ENCODE measurements at regions not wholly inside any gene's neighbourhood (a gene's known extent, or its start where the extent isn't known, plus 50 kb on each side); places are given as distances from the start of the nearest gene placed in this dataset.
"Not testable (repeated sequence)": the region's sequence is repeated elsewhere in the genome, so short reads cannot be mapped to it uniquely, and the experiment has no call there.

GRCh38 chr2:239558661-239559060 is 157.8 kb upstream of the HDAC4 start:
- DNase-seq = no peak

GRCh38 chr2:239557516-239557915 is 156.7 kb upstream of the HDAC4 start:
- DNase-seq = no peak

GRCh38 chr2:239555571-239555905 is 154.7 kb upstream of the HDAC4 start:
- DNase-seq = no peak

- DNase-seq = no peak
Measured at GRCh38 chr2:239554766-239555570, 154.1 kb upstream of the HDAC4 start.

- DNase-seq = no peak
Measured at GRCh38 chr2:239553376-239554000, 152.7 kb upstream of the HDAC4 start.

GRCh38 chr2:239552213-239552926 is 151.6 kb upstream of the HDAC4 start:
- DNase-seq = no peak

- no peak for DNase-seq
Measured at GRCh38 chr2:239551206-239551605, 150.4 kb upstream of the HDAC4 start.

GRCh38 chr2:239550357-239550756 is 149.5 kb upstream of the HDAC4 start:
- DNase-seq = no peak

GRCh38 chr2:239549711-239550255 is 149.0 kb upstream of the HDAC4 start:
- no peak for DNase-seq

- DNase-seq = no peak
Measured at GRCh38 chr2:239548965-239549595, 148.3 kb upstream of the HDAC4 start.

- DNase-seq = no peak
Measured at GRCh38 chr2:239548451-239548871, 147.6 kb upstream of the HDAC4 start.

GRCh38 chr2:239547140-239547539 is 146.3 kb upstream of the HDAC4 start:
- DNase-seq = not testable (repeated sequence)

- no peak for DNase-seq
Measured at GRCh38 chr2:239546541-239546940, 145.7 kb upstream of the HDAC4 start.

GRCh38 chr2:239545741-239546392 is 145.0 kb upstream of the HDAC4 start:
- no peak for DNase-seq

- DNase-seq = no peak
Measured at GRCh38 chr2:239544918-239545465, 144.2 kb upstream of the HDAC4 start.

GRCh38 chr2:239544143-239544917 is 143.5 kb upstream of the HDAC4 start:
- no peak for DNase-seq

GRCh38 chr2:239543702-239544101 is 142.9 kb upstream of the HDAC4 start:
- DNase-seq = no peak

GRCh38 chr2:239540174-239540573 is 139.4 kb upstream of the HDAC4 start:
- DNase-seq = no peak

GRCh38 chr2:239539776-239540100 is 138.9 kb upstream of the HDAC4 start:
- DNase-seq = no peak

GRCh38 chr2:239539083-239539775 is 138.4 kb upstream of the HDAC4 start:
- DNase-seq = no peak

Data from NCI-H187 (cell line).